SK-N-SH (cell line): ENCODE measurements at regions not wholly inside any gene's neighbourhood (a gene's known extent, or its start where the extent isn't known, plus 50 kb on each side); places are given as distances from the start of the nearest gene placed in this dataset.

Source experiments
- CHD2 ChIP-seq: fragments of 150-350 bp; IDR thresholded peaks from 2 replicates; pipeline ENCODE4 v1.6.1; 2018; ENCODE audit warnings: low read length; ENCODE audit not compliant: partially characterized antibody
- EP300 ChIP-seq, 2 experiments: IDR thresholded peaks; 2 replicates each; pipeline versions ENCODE4 v1.4.0 to v1.6.1; 2012; ENCODE audit warnings: borderline replicate concordance in 1 of 2, low read depth in 1 of 2, low read length in 1 of 2
- FOXJ3 ChIP-seq: sonication (generic); formaldehyde crosslinking; IDR thresholded peaks from 2 replicates; pipeline ENCODE4 v1.5.1; 2020; ENCODE audit warnings: mild to moderate bottlenecking, missing genetic modification reagents
- IRF3 ChIP-seq: fragments of 150-350 bp; IDR thresholded peaks from 2 replicates; pipeline ENCODE4 v1.6.1; 2016; ENCODE audit warnings: mild to moderate bottlenecking, low read depth, low read length
- JUND ChIP-seq: IDR thresholded peaks from 2 replicates; pipeline ENCODE4 v1.4.0; 2012
- MAX ChIP-seq: IDR thresholded peaks from 2 replicates; pipeline ENCODE4 v1.4.0; 2012; ENCODE audit warnings: low read depth
- RAD21 ChIP-seq: IDR thresholded peaks from 2 replicates; pipeline ENCODE4 v1.6.1; 2012; ENCODE audit warnings: mild to moderate bottlenecking, low read length
- RCOR1 ChIP-seq: fragments of 150-350 bp; IDR thresholded peaks from 2 replicates; pipeline ENCODE4 v1.6.1; 2017; ENCODE audit warnings: antibody characterized with exemption, low read length
- SMC3 ChIP-seq: IDR thresholded peaks from 2 replicates; pipeline ENCODE4 v1.6.1; 2012; ENCODE audit warnings: low read depth, low read length, improper control_type of control experiment
- TAF1 ChIP-seq: IDR thresholded peaks from 2 replicates; pipeline ENCODE4 v1.6.1; 2012; ENCODE audit warnings: low read depth, mild to moderate bottlenecking, low read length, moderate library complexity, borderline replicate concordance
- TEAD4 ChIP-seq: IDR thresholded peaks from 2 replicates; pipeline ENCODE4 v1.4.0; 2012; ENCODE audit warnings: mild to moderate bottlenecking, borderline replicate concordance; ENCODE audit not compliant: insufficient read depth
- YY1 ChIP-seq: IDR thresholded peaks from 2 replicates; pipeline ENCODE4 v1.4.0; 2012; ENCODE audit warnings: low read depth, mild to moderate bottlenecking
- TF ChIP-seq, protein P1 (sequence below): fragments of 200-600 bp; sonication (generic); IDR thresholded peaks from 2 replicates; pipeline ENCODE4 v1.6.1; 2017; ENCODE audit warnings: antibody characterized with exemption, mild to moderate bottlenecking, moderate library complexity

- TF ChIP-seq, protein P1, sequence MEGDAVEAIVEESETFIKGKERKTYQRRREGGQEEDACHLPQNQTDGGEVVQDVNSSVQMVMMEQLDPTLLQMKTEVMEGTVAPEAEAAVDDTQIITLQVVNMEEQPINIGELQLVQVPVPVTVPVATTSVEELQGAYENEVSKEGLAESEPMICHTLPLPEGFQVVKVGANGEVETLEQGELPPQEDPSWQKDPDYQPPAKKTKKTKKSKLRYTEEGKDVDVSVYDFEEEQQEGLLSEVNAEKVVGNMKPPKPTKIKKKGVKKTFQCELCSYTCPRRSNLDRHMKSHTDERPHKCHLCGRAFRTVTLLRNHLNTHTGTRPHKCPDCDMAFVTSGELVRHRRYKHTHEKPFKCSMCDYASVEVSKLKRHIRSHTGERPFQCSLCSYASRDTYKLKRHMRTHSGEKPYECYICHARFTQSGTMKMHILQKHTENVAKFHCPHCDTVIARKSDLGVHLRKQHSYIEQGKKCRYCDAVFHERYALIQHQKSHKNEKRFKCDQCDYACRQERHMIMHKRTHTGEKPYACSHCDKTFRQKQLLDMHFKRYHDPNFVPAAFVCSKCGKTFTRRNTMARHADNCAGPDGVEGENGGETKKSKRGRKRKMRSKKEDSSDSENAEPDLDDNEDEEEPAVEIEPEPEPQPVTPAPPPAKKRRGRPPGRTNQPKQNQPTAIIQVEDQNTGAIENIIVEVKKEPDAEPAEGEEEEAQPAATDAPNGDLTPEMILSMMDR: no peak
- TF ChIP-seq SMC3: no peak
- no peak for TF ChIP-seq TAF1
- no peak for TF ChIP-seq FOXJ3 (CRISPR knock-in tag)
- no peak for TF ChIP-seq YY1
- no peak for TF ChIP-seq CHD2
- TF ChIP-seq JUND: no peak
- TF ChIP-seq RCOR1: no peak
- TF ChIP-seq TEAD4: no peak
- TF ChIP-seq MAX: no peak
- TF ChIP-seq RAD21: no peak
- no peak for TF ChIP-seq IRF3
- no peak for TF ChIP-seq EP300 (IDR thresholded peaks at IDR 0.05; ENCODE audit: borderline replicate concordance in 1 of 2, low read depth in 1 of 2, low read length in 1 of 2)
Measured at GRCh38 chr17:72046643-72047612, 73.9 kb upstream of the SOX9 start.
